Activated T-cell treated with anti-CD3 and anti-CD28 coated beads for 48 hours (primary cell): ENCODE measurements at regions not wholly inside any gene's neighbourhood (a gene's known extent, or its start where the extent isn't known, plus 50 kb on each side); places are given as distances from the start of the nearest gene placed in this dataset.
"Not testable (repeated sequence)": the region's sequence is repeated elsewhere in the genome, so short reads cannot be mapped to it uniquely, and the experiment has no call there.

Experiments
- DNase-seq: peaks from one replicate; pipeline ENCODE4 v3.0.0-alpha.2; 2020; ENCODE audit warnings: low read depth

- not testable (repeated sequence) for DNase-seq
These were observed 60.4 kb upstream of the NAA35 start for GRCh38 chr9:85880507-85880906.

GRCh38 chr9:85884256-85884655 is 56.7 kb upstream of the NAA35 start:
- DNase-seq, result no peak

GRCh38 chr9:85890962-85891361 is 50.0 kb upstream of the NAA35 start:
- no peak for DNase-seq
